Posterior vena cava (tissue), 2 donors: ENCODE measurements at regions not wholly inside any gene's neighbourhood (a gene's known extent, or its start where the extent isn't known, plus 50 kb on each side); places are given as distances from the start of the nearest gene placed in this dataset.

Experiments
- DNase-seq: peaks from one replicate; pipeline ENCODE4 v3.0.0-alpha.2; 2020; ENCODE audit warnings: low spot score
- intact Hi-C, 2 donors: fragments of 100-400 bp; cut with DNase I; formaldehyde crosslinking; loops; one replicate each; pipeline versions ENCODE4 v1.14.1 to v1.14.2; 2022 to 2023
- donor health status: DM: yes; HTN: yes; CAD: no.
- donor health status: DM: yes; HTN: yes; CAD: no.

GRCh38 chr1:239806897-239807296, 284.8 kb upstream of the FMN2 start:
- intact Hi-C loops: no loop called here
- DNase-seq: no peak

- intact Hi-C loops: no loop called here
- DNase-seq: no peak
Measured at GRCh38 chr1:239807361-239807760, 284.3 kb upstream of the FMN2 start.

GRCh38 chr1:239810061-239810481, 281.6 kb upstream of the FMN2 start:
- DNase-seq: no peak
- intact Hi-C loops: no loop called here

GRCh38 chr1:239811211-239811885, 280.3 kb upstream of the FMN2 start:
- intact Hi-C loops: no loop called here
- no peak for DNase-seq

- no peak for DNase-seq
- intact Hi-C loops: no loop called here
Measured at GRCh38 chr1:239812580-239812979, 279.1 kb upstream of the FMN2 start.

- intact Hi-C loops: no loop called here
- no peak for DNase-seq
Measured at GRCh38 chr1:239814306-239814881, 277.3 kb upstream of the FMN2 start.

GRCh38 chr1:239815074-239815473, 276.6 kb upstream of the FMN2 start:
- intact Hi-C loops: no loop called here
- DNase-seq: no peak

- intact Hi-C loops: no loop called here
Measured at GRCh38 chr1:239816081-239816782, 275.5 kb upstream of the FMN2 start.

GRCh38 chr1:239817276-239817675, 274.4 kb upstream of the FMN2 start:
- no peak for DNase-seq
- intact Hi-C loops: no loop called here

More at GRCh38 chr1:239816081-239816782, 275.5 kb upstream of the FMN2 start:
- no peak for DNase-seq

- intact Hi-C loops: no loop called here
- DNase-seq: no peak
Measured at GRCh38 chr1:239817801-239818200, 273.9 kb upstream of the FMN2 start.

GRCh38 chr1:239819096-239819495, 272.6 kb upstream of the FMN2 start:
- intact Hi-C loops: no loop called here
- no peak for DNase-seq

GRCh38 chr1:239819756-239820250, 271.9 kb upstream of the FMN2 start:
- no peak for DNase-seq
- intact Hi-C loops: no loop called here

GRCh38 chr1:239823852-239824251, 267.8 kb upstream of the FMN2 start:
- DNase-seq: no peak
- intact Hi-C loops: no loop called here

- intact Hi-C loops: no loop called here
Measured at GRCh38 chr1:239826211-239826610, 265.5 kb upstream of the FMN2 start.

GRCh38 chr1:239826736-239827135, 264.9 kb upstream of the FMN2 start:
- intact Hi-C loops: no loop called here

More at GRCh38 chr1:239826211-239826610, 265.5 kb upstream of the FMN2 start:
- no peak for DNase-seq

GRCh38 chr1:239829535-239829934, 262.1 kb upstream of the FMN2 start:
- intact Hi-C loops: no loop called here
- no peak for DNase-seq

More at GRCh38 chr1:239826736-239827135, 264.9 kb upstream of the FMN2 start:
- no peak for DNase-seq

GRCh38 chr1:239831577-239832355, 259.9 kb upstream of the FMN2 start:
- intact Hi-C loops: no loop called here
- no peak for DNase-seq

GRCh38 chr1:239833723-239834122, 258.0 kb upstream of the FMN2 start:
- intact Hi-C loops: no loop called here

GRCh38 chr1:239835946-239836440, 255.7 kb upstream of the FMN2 start:
- intact Hi-C loops: no loop called here
- DNase-seq: no peak

More at GRCh38 chr1:239833723-239834122, 258.0 kb upstream of the FMN2 start:
- DNase-seq: no peak
